ENCODE measurements at regions not wholly inside any gene's neighbourhood (a gene's known extent, or its start where the extent isn't known, plus 50 kb on each side); places are given as distances from the start of the nearest gene placed in this dataset.

GRCh38 chr16:5336941-5337340, 239.3 kb upstream of the EEF2KMT start:
- H3K4me1 ChIP-seq (ENCODE audit: insufficient read depth, low read length), result no peaks in the 10 kb centered on the region
- no peaks in the 10 kb centered on the region for H3K36me3 ChIP-seq (ENCODE audit: low read depth, low read length)
- no peaks in the 10 kb centered on the region for H3K9me3 ChIP-seq (ENCODE audit: low read length)
- CTCF ChIA-PET, result no interaction called here
- no peaks in the 10 kb centered on the region for H3K27me3 ChIP-seq (ENCODE audit: low read length)
- no peak overlapping the region for H3K4me3 ChIP-seq (ENCODE audit: low read length)
- POLR2A ChIA-PET (ENCODE audit: unreplicated experiment), result no interaction called here
- BruUV-seq (replicated peaks), result no TSS peak
- no peak overlapping the region for H3K27ac ChIP-seq (ENCODE audit: low read length)
- no peaks in the 10 kb centered on the region for H4K20me1 ChIP-seq (ENCODE audit: low read length)
- H3K9ac ChIP-seq (ENCODE audit: low read length), result no peak overlapping the region
- no peaks in the 10 kb centered on the region for H3F3A ChIP-seq (ENCODE audit: low read length, unreplicated experiment)
- H3K9me2 ChIP-seq (replicated peaks; ENCODE audit: low read length), result no peaks in the 10 kb centered on the region
- TF ChIP-seq EZH2phosphoT487 (IDR thresholded peaks at IDR 0.05; ENCODE audit: borderline replicate concordance, low read length) (no peak), EZH2 (IDR thresholded peaks at IDR 0.05; ENCODE audit: low read length, unreplicated experiment) (no peak), CTCF (conservative IDR thresholded peaks at IDR 0.05; ENCODE audit: low read depth, low read length) (no peak)
- intact Hi-C loops (cut with micrococcal nuclease), result no loop called here
- H3K4me2 ChIP-seq (ENCODE audit: low read length), result no peak overlapping the region
- ATAC-seq (no peak), DNase-seq (no peak)
- no peak overlapping the region for H2AFZ ChIP-seq (ENCODE audit: low read length)
- H3K79me2 ChIP-seq (ENCODE audit: low read length), result no peaks in the 10 kb centered on the region

DNA sequence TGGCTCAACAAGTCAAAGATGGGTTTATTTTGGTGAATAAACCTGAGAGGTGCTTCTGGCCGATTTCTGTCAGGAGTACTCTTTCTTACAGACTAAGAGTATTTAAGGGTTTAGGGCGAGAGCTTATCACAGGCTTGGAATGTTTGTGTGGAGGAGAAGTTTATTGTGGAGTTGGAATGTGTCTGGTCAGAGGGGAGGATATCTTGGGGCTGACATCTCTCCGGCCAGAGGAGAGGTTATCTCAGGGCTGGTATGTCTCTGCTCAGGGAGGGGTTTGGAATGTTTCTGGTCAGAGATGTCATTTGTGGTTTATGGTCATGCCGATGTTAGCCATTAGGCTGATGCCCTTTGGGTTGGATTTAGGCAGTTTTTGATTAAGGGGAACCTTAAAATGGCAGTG, 236.4 kb upstream of the EEF2KMT start:
- DNase-seq, result no peak

DNA sequence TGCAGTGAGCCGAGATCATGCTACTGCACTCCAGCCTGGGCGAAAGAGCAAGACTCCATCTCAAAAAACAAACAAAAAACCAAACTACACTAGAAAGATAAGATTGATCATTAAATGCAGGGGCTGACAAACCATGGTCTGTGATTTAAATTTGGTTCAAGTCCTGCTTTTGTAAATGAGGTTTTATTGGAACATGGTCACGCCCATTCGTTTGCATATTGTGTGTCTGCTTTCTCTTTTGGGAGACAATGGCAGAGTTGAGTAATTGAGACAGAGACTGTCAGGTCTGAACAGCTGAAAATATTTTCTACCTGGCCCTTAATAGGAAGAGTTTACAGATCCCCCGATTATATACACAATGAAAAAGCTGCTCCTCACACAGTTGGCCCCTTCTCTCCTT, 235.5 kb upstream of the EEF2KMT start:
- H3K79me2 ChIP-seq (ENCODE audit: low read length), result no peaks in the 10 kb centered on the region
- no TSS peak for BruUV-seq (replicated peaks)

More for the DNA sequence above, 236.4 kb upstream of the EEF2KMT start:
- Histone ChIP-seq H3K36me3 (ENCODE audit: low read depth, low read length) (no peaks in the 10 kb centered on the region), H3K27ac (ENCODE audit: low read length) (no peak overlapping the region), H3K79me2 (ENCODE audit: low read length) (no peaks in the 10 kb centered on the region), H3K27me3 (ENCODE audit: low read length) (no peaks in the 10 kb centered on the region), H3K4me2 (ENCODE audit: low read length) (no peak overlapping the region), H4K20me1 (ENCODE audit: low read length) (no peaks in the 10 kb centered on the region), H3K9me3 (ENCODE audit: low read length) (no peaks in the 10 kb centered on the region), H3K9ac (ENCODE audit: low read length) (no peak overlapping the region), H3K4me3 (ENCODE audit: low read length) (no peak overlapping the region), H3F3A (ENCODE audit: low read length, unreplicated experiment) (no peaks in the 10 kb centered on the region), H3K9me2 (replicated peaks; ENCODE audit: low read length) (no peaks in the 10 kb centered on the region), H3K4me1 (ENCODE audit: insufficient read depth, low read length) (no peaks in the 10 kb centered on the region), H2AFZ (ENCODE audit: low read length) (no peak overlapping the region)
- BruUV-seq (replicated peaks), result no TSS peak
- TF ChIP-seq EZH2 (IDR thresholded peaks at IDR 0.05; ENCODE audit: low read length, unreplicated experiment) (no peak), CTCF (conservative IDR thresholded peaks at IDR 0.05; ENCODE audit: low read depth, low read length) (no peak), EZH2phosphoT487 (IDR thresholded peaks at IDR 0.05; ENCODE audit: borderline replicate concordance, low read length) (no peak)
- intact Hi-C loops (cut with micrococcal nuclease), result no loop called here
- POLR2A ChIA-PET (ENCODE audit: unreplicated experiment), result no interaction called here
- no peak for ATAC-seq
- CTCF ChIA-PET, result no interaction called here

More for the DNA sequence above, 235.5 kb upstream of the EEF2KMT start:
- Histone ChIP-seq H3K4me3 (ENCODE audit: low read length) (no peak overlapping the region), H4K20me1 (ENCODE audit: low read length) (no peaks in the 10 kb centered on the region), H3K9ac (ENCODE audit: low read length) (no peak overlapping the region), H3K36me3 (ENCODE audit: low read depth, low read length) (no peaks in the 10 kb centered on the region), H2AFZ (ENCODE audit: low read length) (no peak overlapping the region), H3K4me2 (ENCODE audit: low read length) (no peak overlapping the region), H3K9me2 (replicated peaks; ENCODE audit: low read length) (no peaks in the 10 kb centered on the region), H3K9me3 (ENCODE audit: low read length) (no peaks in the 10 kb centered on the region), H3K27ac (ENCODE audit: low read length) (no peak overlapping the region), H3F3A (ENCODE audit: low read length, unreplicated experiment) (no peaks in the 10 kb centered on the region), H3K4me1 (ENCODE audit: insufficient read depth, low read length) (no peaks in the 10 kb centered on the region), H3K27me3 (ENCODE audit: low read length) (no peaks in the 10 kb centered on the region)
- TF ChIP-seq EZH2 (IDR thresholded peaks at IDR 0.05; ENCODE audit: low read length, unreplicated experiment) (no peak), EZH2phosphoT487 (IDR thresholded peaks at IDR 0.05; ENCODE audit: borderline replicate concordance, low read length) (no peak), CTCF (conservative IDR thresholded peaks at IDR 0.05; ENCODE audit: low read depth, low read length) (no peak)
- no peak for ATAC-seq
- ChIA-PET POLR2A (ENCODE audit: unreplicated experiment) (no interaction called here), CTCF (no interaction called here)
- DNase-seq, result no peak
- intact Hi-C loops (cut with micrococcal nuclease), result no loop called here
